GM21786 (cell line): ENCODE measurements at regions not wholly inside any gene's neighbourhood (a gene's known extent, or its start where the extent isn't known, plus 50 kb on each side); places are given as distances from the start of the nearest gene placed in this dataset.
"Not testable (repeated sequence)": the region's sequence is repeated elsewhere in the genome, so short reads cannot be mapped to it uniquely, and the experiment has no call there.

Source experiments
- ATAC-seq: cut with Tn5 transposase; IDR thresholded peaks from one replicate; pipeline ENCODE4 v1.9.1; 2021; ENCODE audit not compliant: unreplicated experiment

DNA sequence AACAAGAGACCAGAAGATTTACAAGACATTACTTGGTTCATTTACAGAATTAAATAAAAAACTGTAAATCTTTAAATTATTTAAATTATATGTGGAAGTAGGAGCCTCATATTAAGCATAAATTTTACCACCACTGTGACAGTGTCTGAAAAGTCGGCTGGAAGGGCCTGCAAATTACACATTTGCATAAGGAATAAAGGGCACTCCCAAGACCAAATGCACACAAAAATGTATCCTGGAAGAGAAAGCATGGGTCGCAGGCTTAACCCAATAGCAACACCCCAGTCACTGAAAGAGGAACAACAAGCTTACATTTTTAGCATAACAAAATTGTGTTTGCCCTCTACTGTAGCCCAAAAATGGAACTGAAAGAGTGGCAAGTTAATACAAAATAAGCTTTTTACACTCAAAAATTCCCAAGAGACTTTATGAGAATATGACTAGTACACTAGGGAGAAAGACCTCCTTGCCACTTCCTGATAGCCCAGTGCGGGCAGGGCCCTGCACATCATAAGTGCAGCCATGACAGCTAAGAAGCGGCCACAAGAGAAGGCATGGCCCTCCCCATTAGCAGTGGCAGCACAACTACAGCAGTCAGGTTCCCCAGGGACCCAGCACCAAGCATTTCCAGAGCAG, 482.0 kb downstream of the DTWD2 start:
- peak; percentile 98 for ATAC-seq

- ATAC-seq, result not testable (repeated sequence)
Measured at GRCh38 chr5:118502232-118502631, 486.1 kb downstream of the DTWD2 start.

DNA sequence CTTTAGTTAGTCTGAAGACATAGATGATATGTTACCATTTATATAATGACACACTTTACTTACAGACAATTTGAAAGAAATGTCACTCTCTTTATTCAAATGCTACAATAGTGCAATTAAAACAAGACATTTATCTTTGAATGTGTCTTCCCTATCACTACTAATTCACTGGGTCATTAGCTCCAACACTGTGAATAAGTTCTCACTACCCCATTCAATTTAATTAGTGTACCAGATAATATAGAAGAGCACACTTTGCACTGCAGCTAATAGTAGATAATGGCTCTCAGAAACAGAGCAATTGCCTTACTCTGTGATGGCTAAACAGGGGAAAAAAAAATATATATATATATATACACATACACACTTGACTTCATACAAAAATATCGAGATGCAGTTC, 497.0 kb downstream of the DTWD2 start:
- ATAC-seq, result no peak

DNA sequence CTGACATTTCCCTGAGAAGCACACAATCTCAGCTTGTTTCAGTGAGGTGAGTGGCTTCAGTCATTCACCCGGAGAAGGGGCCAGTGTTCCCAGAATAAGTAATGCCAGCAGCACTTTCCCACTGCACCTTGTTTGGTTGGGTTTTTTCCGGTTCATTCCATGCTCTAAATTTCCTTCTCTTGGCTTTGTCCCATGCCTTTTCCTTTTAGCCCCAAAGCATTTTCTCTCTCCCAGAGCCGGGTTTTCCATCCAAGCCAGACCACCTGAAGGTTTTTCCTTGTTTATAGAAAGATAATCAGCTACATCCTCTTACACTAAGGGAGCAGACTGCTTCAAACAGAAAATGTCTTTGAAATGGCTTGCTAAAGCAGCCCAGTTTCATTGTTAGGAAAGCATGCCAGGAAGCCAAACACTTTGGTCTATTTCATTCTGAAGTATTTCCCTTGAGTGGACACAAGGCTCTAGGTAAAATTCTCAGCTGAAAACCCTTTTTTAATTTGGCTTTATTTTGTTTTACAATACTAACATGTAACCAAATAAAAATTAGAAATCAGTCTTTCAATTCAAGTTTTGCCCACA, 501.6 kb downstream of the DTWD2 start:
- ATAC-seq, result no peak

DNA sequence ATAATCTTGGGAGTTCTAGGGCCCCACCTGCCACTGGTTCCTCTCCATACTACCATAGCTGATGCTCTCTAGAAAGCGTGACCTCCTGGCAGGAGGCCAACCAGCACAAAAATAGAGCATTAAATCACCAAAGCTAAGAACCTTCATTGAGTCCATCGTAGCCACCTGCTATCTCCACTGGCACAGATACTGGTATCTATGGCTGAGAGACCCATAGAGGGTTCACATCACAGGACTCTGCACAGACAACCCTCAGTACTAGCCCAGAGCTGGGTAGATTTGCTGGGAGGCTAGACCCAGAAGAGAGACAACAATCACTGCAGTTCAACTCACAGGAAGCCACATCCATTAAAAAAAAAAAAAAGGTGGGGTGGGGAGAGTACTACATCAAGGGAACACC, 509.1 kb downstream of the DTWD2 start:
- no peak for ATAC-seq

DNA sequence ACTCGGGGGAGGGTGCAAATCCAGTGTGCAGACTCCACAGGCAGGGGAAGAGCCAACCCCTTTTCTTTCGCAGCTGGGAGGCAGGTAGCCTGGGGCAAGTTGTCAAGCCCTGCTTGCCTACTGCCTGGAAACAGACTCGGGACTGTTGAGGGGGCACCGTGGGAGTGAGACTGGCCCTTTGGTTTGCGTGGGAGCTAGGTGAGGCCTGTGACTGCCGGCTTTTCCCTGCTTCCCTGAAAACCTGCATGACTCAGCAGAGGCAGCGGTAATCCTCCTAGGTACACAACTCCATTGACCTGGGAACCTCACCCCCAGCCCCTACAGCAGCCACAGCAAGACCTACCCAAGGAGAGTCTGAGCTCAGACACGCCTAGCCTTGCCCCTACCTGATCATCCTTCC, 509.5 kb downstream of the DTWD2 start:
- ATAC-seq, result no peak

DNA sequence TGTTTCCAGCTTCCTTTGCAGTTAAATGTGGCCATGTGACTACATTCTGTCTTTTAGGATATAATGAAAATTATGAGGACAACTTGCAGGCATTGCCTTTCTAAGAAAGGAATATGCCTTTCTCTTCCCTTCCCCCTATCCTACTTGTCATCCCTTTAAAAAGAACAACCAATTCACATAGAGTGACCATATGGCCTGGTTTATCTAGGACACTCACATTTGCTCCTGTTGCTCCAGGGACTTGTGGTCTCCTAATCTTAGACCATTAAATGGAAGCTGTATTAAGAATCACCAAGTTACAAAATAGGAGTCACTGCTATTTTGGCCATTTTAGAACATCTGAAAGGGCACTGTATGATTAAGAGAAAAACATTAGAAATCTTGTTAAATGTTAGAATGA, 520.3 kb downstream of the DTWD2 start:
- no peak for ATAC-seq

- ATAC-seq, result no peak
Measured at GRCh38 chr5:118467103-118467502, 521.2 kb downstream of the DTWD2 start.

- no peak for ATAC-seq
Measured at GRCh38 chr5:118466418-118466817, 521.9 kb downstream of the DTWD2 start.

- not testable (repeated sequence) for ATAC-seq
Measured at GRCh38 chr5:118462276-118462675, 526.1 kb downstream of the DTWD2 start.

DNA sequence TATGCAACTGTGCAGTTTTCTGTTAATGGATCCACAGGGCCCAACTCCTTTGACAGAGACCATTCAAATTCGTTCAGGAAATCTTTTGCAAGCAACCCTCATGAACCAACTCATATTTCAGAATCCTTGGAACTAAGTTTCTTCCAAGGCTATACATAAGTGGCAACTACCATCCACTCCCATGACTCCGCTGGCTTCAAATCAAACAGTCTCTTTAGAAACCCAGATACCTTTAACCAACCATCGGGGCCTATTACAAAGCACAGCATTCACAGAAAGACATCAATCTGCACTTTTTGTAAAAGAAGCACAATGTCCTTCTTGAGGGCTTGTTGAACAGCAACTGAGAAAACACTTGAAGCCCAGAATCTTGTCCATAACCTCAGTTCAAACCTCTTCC, 526.9 kb downstream of the DTWD2 start:
- ATAC-seq, result no peak

- no peak for ATAC-seq
Measured at GRCh38 chr5:118459490-118459889, 528.9 kb downstream of the DTWD2 start.

- no peak for ATAC-seq
Measured at GRCh38 chr5:118456085-118456484, 532.3 kb downstream of the DTWD2 start.

- ATAC-seq, result no peak
Measured at GRCh38 chr5:118451697-118452247, 536.6 kb downstream of the DTWD2 start.

DNA sequence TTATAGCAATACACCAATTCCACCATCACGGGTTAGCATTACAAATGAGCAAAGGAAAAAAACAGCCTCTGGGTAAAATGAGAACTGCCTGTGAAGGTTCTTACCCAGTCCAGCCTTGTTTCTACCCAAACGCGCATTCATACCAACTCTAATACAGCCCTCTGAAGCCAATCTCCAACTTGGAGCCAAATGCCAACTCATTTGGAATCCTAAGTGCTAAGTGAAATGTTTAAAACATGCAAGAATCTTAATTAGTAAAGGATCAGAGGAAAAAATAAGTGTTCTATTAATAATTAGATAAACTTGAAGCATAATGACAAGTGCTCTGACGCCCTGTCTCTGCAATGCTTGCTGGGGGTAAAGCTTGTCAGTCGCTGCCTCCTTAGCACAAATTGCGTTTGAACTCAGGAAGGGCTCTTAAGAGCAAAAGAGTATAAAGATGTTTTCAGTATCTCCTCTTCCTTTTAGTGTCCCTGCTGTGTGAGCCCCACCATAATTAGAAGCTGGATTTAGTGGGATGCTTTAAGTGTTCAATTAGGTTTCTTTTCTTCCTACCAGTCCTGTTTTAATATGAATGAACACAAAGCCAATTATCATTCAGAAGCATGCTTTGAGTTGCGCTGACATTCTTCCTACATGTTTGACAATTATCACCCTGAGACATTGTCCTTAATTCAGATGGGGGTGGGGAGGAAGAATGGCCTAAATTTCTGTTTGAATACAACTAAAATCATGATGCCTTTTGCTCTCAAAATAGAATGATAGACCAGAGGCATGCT, 537.6 kb downstream of the DTWD2 start:
- no peak for ATAC-seq

- ATAC-seq, result no peak
Measured at GRCh38 chr5:118447350-118447749, 541.0 kb downstream of the DTWD2 start.

GRCh38 chr5:118441956-118442355, 546.4 kb downstream of the DTWD2 start:
- no peak for ATAC-seq

DNA sequence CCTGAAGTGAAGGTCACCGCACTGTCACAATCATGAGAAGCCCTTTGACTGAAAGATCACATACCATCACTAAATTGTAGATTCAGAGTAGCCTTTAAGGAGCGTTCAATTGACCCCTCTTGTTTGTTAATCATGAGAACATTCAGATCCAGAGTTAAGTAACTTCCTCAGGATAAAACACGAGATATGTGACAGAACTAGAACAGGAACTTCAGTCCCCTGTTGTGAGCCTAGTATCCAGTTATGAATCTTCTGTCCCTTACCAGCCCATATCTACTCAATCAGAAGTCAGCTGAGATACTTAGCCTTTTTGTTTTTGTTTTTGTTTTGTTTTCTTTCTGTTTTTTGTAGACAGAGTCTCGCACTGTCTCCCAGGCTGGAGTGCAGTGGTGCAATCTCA, 547.3 kb downstream of the DTWD2 start:
- no peak for ATAC-seq

GRCh38 chr5:118440496-118440895, 547.9 kb downstream of the DTWD2 start:
- no peak for ATAC-seq

GRCh38 chr5:118439831-118440230, 548.5 kb downstream of the DTWD2 start:
- ATAC-seq, result no peak

DNA sequence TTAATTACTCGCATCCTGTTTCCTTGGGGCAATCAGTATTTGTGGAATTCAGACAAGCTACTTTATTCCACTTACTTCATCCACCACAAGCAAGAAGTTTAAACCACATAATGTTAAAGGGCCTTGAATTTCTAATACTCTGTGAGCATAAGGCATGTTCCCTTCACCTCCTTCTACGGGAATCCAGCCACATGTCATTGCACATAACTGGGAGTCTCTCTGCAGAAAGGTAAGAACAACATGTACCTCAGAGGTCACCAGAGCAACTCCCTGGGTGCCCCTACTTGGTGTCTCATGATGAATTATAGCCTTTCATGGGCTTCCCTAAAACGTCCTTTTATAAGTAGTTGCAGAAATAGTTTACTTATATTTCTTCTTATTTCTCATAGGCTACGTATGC, 553.2 kb downstream of the DTWD2 start:
- ATAC-seq, result no peak

- ATAC-seq, result no peak
Measured at GRCh38 chr5:118434522-118434921, 553.8 kb downstream of the DTWD2 start.
